DND-41 (cell line): ENCODE measurements at regions not wholly inside any gene's neighbourhood (a gene's known extent, or its start where the extent isn't known, plus 50 kb on each side); places are given as distances from the start of the nearest gene placed in this dataset.

Source experiments
- ATAC-seq: fragments of 200-7000 bp; cut with Tn5 transposase; 3 replicates; pipeline ENCODE4 v1.9.1; 2021; ENCODE audit warnings: low read depth; ENCODE audit not compliant: insufficient read depth
- DNase-seq: peaks from one replicate; pipeline ENCODE4 v3.0.0-alpha.2; 2020
- H2AFZ ChIP-seq: 2 replicates; pipeline ENCODE4 v1.6.0; 2012; ENCODE audit warnings: low read depth, low read length
- H3K27ac ChIP-seq: 2 replicates; pipeline ENCODE4 v1.5.1; 2012; ENCODE audit warnings: low read length, inconsistent platforms
- H3K27me3 ChIP-seq: fragments of 200-600 bp; sonication (generic); 2 replicates; pipeline ENCODE4 v1.6.0; 2012; ENCODE audit warnings: low read length, mild to moderate bottlenecking, inconsistent platforms; ENCODE audit not compliant: insufficient read depth, poor library complexity
- H3K36me3 ChIP-seq: 2 replicates; pipeline ENCODE4 v1.5.1; 2012; ENCODE audit warnings: low read length, inconsistent platforms; ENCODE audit not compliant: insufficient read depth
- H3K4me1 ChIP-seq: 2 replicates; pipeline ENCODE4 v1.5.1; 2012; ENCODE audit warnings: mild to moderate bottlenecking, low read length; ENCODE audit not compliant: insufficient read depth
- H3K4me2 ChIP-seq: 2 replicates; pipeline ENCODE4 v1.6.0; 2012; ENCODE audit warnings: mild to moderate bottlenecking, moderate library complexity, low read length, inconsistent platforms; ENCODE audit not compliant: insufficient read depth
- H3K4me3 ChIP-seq, 2 experiments: fragments of 200-600 bp in 1 of 2; shearing (Covaris generic) in 1 of 2; 2 replicates each; pipeline ENCODE4 v1.5.1; 2012 to 2016; ENCODE audit warnings: inconsistent platforms in 2 of 2, low read length in 2 of 2, mild to moderate bottlenecking in 2 of 2, low read depth in 1 of 2, moderate library complexity in 1 of 2
- H3K79me2 ChIP-seq: 2 replicates; pipeline ENCODE4 v1.6.0; 2012; ENCODE audit warnings: low read length, inconsistent platforms; ENCODE audit not compliant: insufficient read depth
- H3K9ac ChIP-seq: 2 replicates; pipeline ENCODE4 v1.6.0; 2012; ENCODE audit warnings: low read depth, mild to moderate bottlenecking, inconsistent platforms, low read length, moderate library complexity
- H3K9me3 ChIP-seq: 2 replicates; pipeline ENCODE4 v1.5.1; 2012; ENCODE audit warnings: low read length, moderate library complexity, mild to moderate bottlenecking, inconsistent platforms; ENCODE audit not compliant: insufficient read depth, severe bottlenecking
- H4K20me1 ChIP-seq: 2 replicates; pipeline ENCODE4 v1.6.0; 2012; ENCODE audit warnings: low read length; ENCODE audit not compliant: insufficient read depth
- EZH2 ChIP-seq: IDR thresholded peaks from 3 replicates; pipeline ENCODE4 v1.6.1; 2012; ENCODE audit warnings: borderline replicate concordance, low read depth, mild to moderate bottlenecking, moderate library complexity, low read length, inconsistent platforms; ENCODE audit not compliant: severe bottlenecking
- TF ChIP-seq, protein P1 (sequence below): IDR thresholded peaks from 2 replicates; pipeline ENCODE4 v1.5.1; 2012; ENCODE audit warnings: borderline replicate concordance, low read length, moderate library complexity, mild to moderate bottlenecking; ENCODE audit not compliant: poor library complexity, severe bottlenecking; ENCODE audit errors: extremely low read depth

DNA sequence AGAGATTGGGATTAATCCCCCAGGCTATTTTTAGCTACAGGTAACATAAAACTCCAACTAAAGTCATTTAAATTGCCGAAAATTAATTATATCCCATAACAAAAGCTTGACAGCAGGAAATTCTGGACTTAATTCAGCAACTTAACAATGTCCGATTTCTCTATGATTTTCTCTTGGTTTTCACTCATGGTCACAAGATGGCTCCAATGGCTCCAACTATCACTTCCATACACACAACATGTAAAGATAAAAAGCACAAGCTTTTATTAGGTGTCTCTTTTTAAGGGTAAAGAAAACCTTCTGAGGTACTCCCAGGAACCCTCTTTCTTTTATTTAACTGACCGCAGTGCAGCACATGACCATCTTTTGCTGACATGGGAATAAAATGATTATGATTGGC, 363.5 kb upstream of the PTBP2 start:
- DNase-seq, result no peak
- H4K20me1 ChIP-seq, result no peaks in the 10 kb centered on the region
- H3K27ac ChIP-seq, result no peak overlapping the region
- no peaks in the 10 kb centered on the region for H3K36me3 ChIP-seq
- no peak overlapping the region for H3K4me3 ChIP-seq
- no peaks in the 10 kb centered on the region for H3K4me1 ChIP-seq
- H3K9me3 ChIP-seq, result no peaks in the 10 kb centered on the region
- ATAC-seq, result no peak
- H2AFZ ChIP-seq, result no peak overlapping the region
- no peaks in the 10 kb centered on the region for H3K27me3 ChIP-seq
- no peak overlapping the region for H3K4me2 ChIP-seq
- H3K9ac ChIP-seq, result no peak overlapping the region
- TF ChIP-seq, protein P1, sequence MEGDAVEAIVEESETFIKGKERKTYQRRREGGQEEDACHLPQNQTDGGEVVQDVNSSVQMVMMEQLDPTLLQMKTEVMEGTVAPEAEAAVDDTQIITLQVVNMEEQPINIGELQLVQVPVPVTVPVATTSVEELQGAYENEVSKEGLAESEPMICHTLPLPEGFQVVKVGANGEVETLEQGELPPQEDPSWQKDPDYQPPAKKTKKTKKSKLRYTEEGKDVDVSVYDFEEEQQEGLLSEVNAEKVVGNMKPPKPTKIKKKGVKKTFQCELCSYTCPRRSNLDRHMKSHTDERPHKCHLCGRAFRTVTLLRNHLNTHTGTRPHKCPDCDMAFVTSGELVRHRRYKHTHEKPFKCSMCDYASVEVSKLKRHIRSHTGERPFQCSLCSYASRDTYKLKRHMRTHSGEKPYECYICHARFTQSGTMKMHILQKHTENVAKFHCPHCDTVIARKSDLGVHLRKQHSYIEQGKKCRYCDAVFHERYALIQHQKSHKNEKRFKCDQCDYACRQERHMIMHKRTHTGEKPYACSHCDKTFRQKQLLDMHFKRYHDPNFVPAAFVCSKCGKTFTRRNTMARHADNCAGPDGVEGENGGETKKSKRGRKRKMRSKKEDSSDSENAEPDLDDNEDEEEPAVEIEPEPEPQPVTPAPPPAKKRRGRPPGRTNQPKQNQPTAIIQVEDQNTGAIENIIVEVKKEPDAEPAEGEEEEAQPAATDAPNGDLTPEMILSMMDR, result no peak
- TF ChIP-seq EZH2, result no peak
- H3K79me2 ChIP-seq, result no peaks in the 10 kb centered on the region

DNA sequence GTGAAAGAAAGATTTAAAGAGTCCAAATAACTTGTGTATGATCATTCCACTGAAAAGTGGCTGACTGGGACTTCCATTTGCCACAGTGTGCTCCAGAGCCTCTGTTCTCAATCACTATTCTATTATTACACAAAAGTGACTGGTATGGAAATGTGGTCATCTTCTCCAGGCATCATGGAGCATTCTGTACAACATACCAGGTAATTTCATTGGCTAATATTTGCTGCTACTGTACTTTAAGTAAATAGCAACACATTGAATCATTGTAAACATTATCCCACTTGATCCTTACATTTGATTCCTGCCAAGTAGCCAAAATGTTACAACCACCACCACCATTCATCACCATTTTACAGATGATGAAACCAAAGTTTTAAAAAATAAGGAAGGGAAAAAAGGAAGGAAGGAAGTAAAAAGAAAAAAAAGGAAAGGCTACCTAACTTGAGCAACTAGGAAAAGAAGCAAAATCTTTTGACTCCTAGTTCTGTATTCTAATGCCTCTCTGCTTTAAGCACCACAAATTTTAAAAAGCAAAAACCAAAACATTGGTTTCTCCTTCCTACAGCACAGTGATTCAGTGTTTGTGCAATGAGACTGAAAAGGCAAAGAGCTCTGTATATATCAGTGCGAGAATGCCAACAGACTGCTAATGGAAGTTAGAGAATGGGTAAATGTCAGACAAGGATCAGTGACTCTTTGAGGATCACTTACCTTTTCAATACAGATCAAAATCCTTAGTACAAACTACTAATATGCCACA, 361.4 kb upstream of the PTBP2 start:
- Histone ChIP-seq H3K4me2 (no peak overlapping the region), H3K36me3 (no peaks in the 10 kb centered on the region)

DNA sequence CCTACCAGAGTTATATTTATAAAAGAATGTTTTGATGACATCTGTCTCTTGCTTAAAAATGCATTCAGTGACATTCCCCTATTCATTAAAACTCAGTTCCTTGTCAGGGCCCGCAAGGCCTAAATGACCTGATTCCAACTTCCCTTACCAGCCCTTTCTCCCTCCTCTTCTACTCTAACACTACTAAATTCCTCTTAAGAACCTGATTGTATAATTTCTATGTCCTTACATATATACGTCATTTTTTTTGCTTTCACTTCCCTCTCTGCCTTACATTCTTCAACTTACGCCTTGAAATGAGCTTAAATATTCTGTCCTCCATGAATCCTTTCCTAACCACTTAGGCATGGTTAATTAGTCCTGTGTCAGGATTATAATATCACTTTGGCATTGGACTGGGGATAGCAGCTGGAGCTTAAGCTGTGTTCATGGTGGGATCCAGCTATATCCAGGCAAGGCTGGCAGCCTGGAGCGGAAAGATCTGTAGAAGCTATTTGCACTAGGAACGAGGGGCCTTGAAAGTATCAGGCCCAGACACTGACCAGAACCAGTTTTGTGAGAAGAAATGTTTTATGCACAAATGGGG, 360.2 kb upstream of the PTBP2 start:
- Histone ChIP-seq H3K36me3 (no peaks in the 10 kb centered on the region), H2AFZ (no peak overlapping the region), H3K4me3 (no peak overlapping the region), H3K27me3 (no peaks in the 10 kb centered on the region), H3K79me2 (no peaks in the 10 kb centered on the region), H3K4me1 (no peaks in the 10 kb centered on the region), H3K27ac (no peak overlapping the region), H3K9me3 (no peaks in the 10 kb centered on the region), H3K4me2 (no peak overlapping the region), H3K9ac (no peak overlapping the region), H4K20me1 (no peaks in the 10 kb centered on the region)
- no peak for TF ChIP-seq EZH2
- TF ChIP-seq, protein P1, result no peak
- ATAC-seq (no peak), DNase-seq (no peak)

More for the DNA sequence above, 361.4 kb upstream of the PTBP2 start:
- TF ChIP-seq, protein P1, result no peak
- no peak for TF ChIP-seq EZH2
- Histone ChIP-seq H3K9ac (no peak overlapping the region), H3K79me2 (no peaks in the 10 kb centered on the region), H4K20me1 (no peaks in the 10 kb centered on the region), H3K9me3 (no peaks in the 10 kb centered on the region), H3K4me3 (no peak overlapping the region), H3K4me1 (no peaks in the 10 kb centered on the region), H2AFZ (no peak overlapping the region), H3K27ac (no peak overlapping the region), H3K27me3 (no peaks in the 10 kb centered on the region)
- DNase-seq, result no peak
- no peak for ATAC-seq
